HG03196 (cell line): ENCODE measurements at regions not wholly inside any gene's neighbourhood (a gene's known extent, or its start where the extent isn't known, plus 50 kb on each side); places are given as distances from the start of the nearest gene placed in this dataset.
"Not testable (repeated sequence)": the region's sequence is repeated elsewhere in the genome, so short reads cannot be mapped to it uniquely, and the experiment has no call there.

ENCODE experiments used
- ATAC-seq: cut with Tn5 transposase; IDR thresholded peaks from one replicate; pipeline ENCODE4 v1.9.1; 2021; ENCODE audit not compliant: unreplicated experiment

- no peak for ATAC-seq
These were observed 54.1 kb downstream of the MAFB start for GRCh38 chr20:40634891-40635290.

GRCh38 chr20:40633123-40633850, 55.7 kb downstream of the MAFB start:
- ATAC-seq, result no peak

GRCh38 chr20:40632346-40632976, 56.6 kb downstream of the MAFB start:
- no peak for ATAC-seq

- ATAC-seq, result no peak
These were observed 57.9 kb downstream of the MAFB start for GRCh38 chr20:40631119-40631631.

GRCh38 chr20:40630713-40631112, 58.3 kb downstream of the MAFB start:
- no peak for ATAC-seq

GRCh38 chr20:40630099-40630498, 58.9 kb downstream of the MAFB start:
- ATAC-seq, result no peak

GRCh38 chr20:40628877-40629276, 60.2 kb downstream of the MAFB start:
- ATAC-seq, result no peak

GRCh38 chr20:40619053-40619452, 70.0 kb downstream of the MAFB start:
- not testable (repeated sequence) for ATAC-seq

GRCh38 chr20:40617594-40617993, 71.4 kb downstream of the MAFB start:
- ATAC-seq, result no peak

GRCh38 chr20:40612837-40613236, 76.2 kb downstream of the MAFB start:
- ATAC-seq, result no peak

- no peak for ATAC-seq
These were observed 76.8 kb downstream of the MAFB start for GRCh38 chr20:40612247-40612646.

GRCh38 chr20:40610730-40611129, 78.3 kb downstream of the MAFB start:
- no peak for ATAC-seq

- no peak for ATAC-seq
These were observed 81.1 kb downstream of the MAFB start for GRCh38 chr20:40607927-40608326.

GRCh38 chr20:40606660-40607059, 82.4 kb downstream of the MAFB start:
- ATAC-seq, result no peak

GRCh38 chr20:40606237-40606636, 82.8 kb downstream of the MAFB start:
- ATAC-seq, result no peak

GRCh38 chr20:40604416-40604815, 84.6 kb downstream of the MAFB start:
- no peak for ATAC-seq

GRCh38 chr20:40603057-40603651, 85.9 kb downstream of the MAFB start:
- no peak for ATAC-seq

GRCh38 chr20:40602381-40602780, 86.7 kb downstream of the MAFB start:
- ATAC-seq, result no peak

GRCh38 chr20:40600441-40601219, 88.4 kb downstream of the MAFB start:
- no peak for ATAC-seq

GRCh38 chr20:40599987-40600386, 89.0 kb downstream of the MAFB start:
- ATAC-seq, result no peak

- no peak for ATAC-seq
These were observed 96.1 kb downstream of the MAFB start for GRCh38 chr20:40592941-40593340.
